ENCODE measurements at regions not wholly inside any gene's neighbourhood (a gene's known extent, or its start where the extent isn't known, plus 50 kb on each side); places are given as distances from the start of the nearest gene placed in this dataset.

GRCh38 chr7:47651355-47652317 is 69.7 kb upstream of the TNS3 start:
- intact Hi-C loops (cut with DNase I) = no loop called here
- TF ChIP-seq CTCF (IDR thresholded peaks at IDR 0.05) = no peak
- TF ChIP-seq POLR2A (IDR thresholded peaks at IDR 0.05) = no peak
- Histone ChIP-seq H3K9me3 (no peaks in the 10 kb centered on the region), H3K36me3 (no peaks in the 10 kb centered on the region), H3K27me3 (no peaks in the 10 kb centered on the region), H3K4me1 (peaks cover 0 to 33% (median 8%) of the 10 kb centered on the region in 12 donors), H3K27ac (peak overlapping the region in 6 of 12 donors; percentile 10 to 65 (median 52)), H3K4me3 (no peak overlapping the region)
- DNase-seq (peak in 1 of 5 donors; percentile 45), ATAC-seq (peak in 3 of 4 donors; percentile 32 to 52 (median 47))
- WGBS, 4 donors = 82 to 88% (median 84%) methylated on average over 11 of the region's 11 CpGs

GRCh38 chr7:47649919-47650318 is 68.0 kb upstream of the TNS3 start:
- WGBS, 4 donors = 87 to 93% (median 92%) methylated on average over 7 of the region's 7 CpGs
- Histone ChIP-seq H3K4me1 (peaks cover 0 to 33% (median 8%) of the 10 kb centered on the region in 12 donors), H3K27ac (peak overlapping the region in 1 of 12 donors; percentile 73), H3K27me3 (no peaks in the 10 kb centered on the region), H3K9me3 (no peaks in the 10 kb centered on the region), H3K36me3 (no peaks in the 10 kb centered on the region), H3K4me3 (no peak overlapping the region)
- DNase-seq (no peak), ATAC-seq (no peak)
- intact Hi-C loops (cut with DNase I) = loop anchor here in 1 of 10 donors (5.0 kb wide), 1 partner anchor 58 kb away; no protein-coding TSS in a partner anchor
- TF ChIP-seq CTCF (IDR thresholded peaks at IDR 0.05) = no peak
- no peak for TF ChIP-seq POLR2A (IDR thresholded peaks at IDR 0.05)

GRCh38 chr7:47648275-47648925 is 66.5 kb upstream of the TNS3 start:
- ATAC-seq (peak; percentile 34 to 69 (median 52)), DNase-seq (no peak)
- Histone ChIP-seq H3K4me1 (peaks cover 0 to 23% (median 8%) of the 10 kb centered on the region in 12 donors), H3K9me3 (peaks cover 0 to 10% (median 0%) of the 10 kb centered on the region in 12 donors), H3K27ac (peak overlapping the region in 8 of 12 donors; percentile 11 to 73 (median 34)), H3K27me3 (no peaks in the 10 kb centered on the region), H3K36me3 (no peaks in the 10 kb centered on the region), H3K4me3 (no peak overlapping the region)
- intact Hi-C loops (cut with DNase I) = loop anchor here in 1 of 10 donors (5.0 kb wide), 1 partner anchor 56 kb away; no protein-coding TSS in a partner anchor
- TF ChIP-seq POLR2A (IDR thresholded peaks at IDR 0.05) = no peak
- TF ChIP-seq CTCF (IDR thresholded peaks at IDR 0.05) = no peak
- WGBS, 4 donors = 71 to 80% (median 79%) methylated on average over 7 of the region's 7 CpGs

- H3K9me3 ChIP-seq = peaks cover 0 to 15% (median 0%) of the 10 kb centered on the region in 12 donors
- no peaks in the 10 kb centered on the region for H3K27me3 ChIP-seq
- intact Hi-C loops (cut with DNase I) = loop anchor here in 1 of 10 donors (5.0 kb wide), 1 partner anchor 56 kb away; no protein-coding TSS in a partner anchor
- no peak overlapping the region for H3K4me3 ChIP-seq
- no peaks in the 10 kb centered on the region for H3K36me3 ChIP-seq
- 93 to 100% (median 100%) methylated on average over 2 of the region's 2 CpGs for WGBS, 4 donors
- peak overlapping the region in 7 of 12 donors; percentile 2 to 73 (median 33) for H3K27ac ChIP-seq
- DNase-seq = no peak
- TF ChIP-seq CTCF (IDR thresholded peaks at IDR 0.05) = no peak
- no peak for TF ChIP-seq POLR2A (IDR thresholded peaks at IDR 0.05)
- peaks cover 0 to 23% (median 8%) of the 10 kb centered on the region in 12 donors for H3K4me1 ChIP-seq
- no peak for ATAC-seq
Observed at GRCh38 chr7:47647918-47648250, 66.0 kb upstream of the TNS3 start.
